ENCODE measurements at regions not wholly inside any gene's neighbourhood (a gene's known extent, or its start where the extent isn't known, plus 50 kb on each side); places are given as distances from the start of the nearest gene placed in this dataset.

DNA sequence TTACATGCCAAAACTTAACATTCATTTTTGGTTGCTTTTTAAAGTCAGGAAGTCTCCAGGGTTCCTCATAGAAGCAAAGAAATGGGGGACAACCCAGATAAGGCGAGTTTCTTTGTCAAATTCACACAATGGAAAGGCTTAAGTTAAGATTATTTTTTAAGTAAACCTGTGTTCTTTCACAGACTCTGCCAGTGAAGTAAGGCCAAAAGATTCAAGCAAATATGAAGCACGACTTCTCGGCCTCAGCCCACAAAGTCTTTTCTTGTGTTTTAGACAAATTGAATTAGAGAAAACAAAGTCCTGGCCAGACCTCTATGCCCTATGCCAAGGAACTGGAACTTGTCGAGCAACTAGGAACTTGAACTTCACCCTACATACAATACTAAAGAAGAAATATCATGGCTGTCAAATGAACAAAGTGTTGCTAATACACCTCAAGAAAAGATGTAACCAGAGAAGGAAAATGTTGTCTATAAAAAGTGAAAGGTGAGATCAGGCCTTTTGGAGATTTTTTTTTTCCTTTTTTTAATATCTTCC lies 540.0 kb upstream of the JARID2 start:
- Histone ChIP-seq H3K27ac (no peak overlapping the region), H3K27me3 (ENCODE audit: control insufficient read depth, insufficient read depth, low read length) (no peaks in the 10 kb centered on the region), H3K9me3 (ENCODE audit: control insufficient read depth, low read length) (no peaks in the 10 kb centered on the region), H3K4me2 (ENCODE audit: low read length) (no peak overlapping the region), H3K4me1 (no peaks in the 10 kb centered on the region), H3K36me3 (ENCODE audit: control insufficient read depth, insufficient read depth, low read length) (no peaks in the 10 kb centered on the region), H3K79me2 (no peaks in the 10 kb centered on the region), H3K9ac (no peak overlapping the region), H3K4me3 (ENCODE audit: low read depth, low read length) (no peak overlapping the region), H2AFZ (no peak overlapping the region)
- TF ChIP-seq, protein P1, sequence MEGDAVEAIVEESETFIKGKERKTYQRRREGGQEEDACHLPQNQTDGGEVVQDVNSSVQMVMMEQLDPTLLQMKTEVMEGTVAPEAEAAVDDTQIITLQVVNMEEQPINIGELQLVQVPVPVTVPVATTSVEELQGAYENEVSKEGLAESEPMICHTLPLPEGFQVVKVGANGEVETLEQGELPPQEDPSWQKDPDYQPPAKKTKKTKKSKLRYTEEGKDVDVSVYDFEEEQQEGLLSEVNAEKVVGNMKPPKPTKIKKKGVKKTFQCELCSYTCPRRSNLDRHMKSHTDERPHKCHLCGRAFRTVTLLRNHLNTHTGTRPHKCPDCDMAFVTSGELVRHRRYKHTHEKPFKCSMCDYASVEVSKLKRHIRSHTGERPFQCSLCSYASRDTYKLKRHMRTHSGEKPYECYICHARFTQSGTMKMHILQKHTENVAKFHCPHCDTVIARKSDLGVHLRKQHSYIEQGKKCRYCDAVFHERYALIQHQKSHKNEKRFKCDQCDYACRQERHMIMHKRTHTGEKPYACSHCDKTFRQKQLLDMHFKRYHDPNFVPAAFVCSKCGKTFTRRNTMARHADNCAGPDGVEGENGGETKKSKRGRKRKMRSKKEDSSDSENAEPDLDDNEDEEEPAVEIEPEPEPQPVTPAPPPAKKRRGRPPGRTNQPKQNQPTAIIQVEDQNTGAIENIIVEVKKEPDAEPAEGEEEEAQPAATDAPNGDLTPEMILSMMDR (IDR thresholded peaks at IDR 0.05), result no peak

DNA sequence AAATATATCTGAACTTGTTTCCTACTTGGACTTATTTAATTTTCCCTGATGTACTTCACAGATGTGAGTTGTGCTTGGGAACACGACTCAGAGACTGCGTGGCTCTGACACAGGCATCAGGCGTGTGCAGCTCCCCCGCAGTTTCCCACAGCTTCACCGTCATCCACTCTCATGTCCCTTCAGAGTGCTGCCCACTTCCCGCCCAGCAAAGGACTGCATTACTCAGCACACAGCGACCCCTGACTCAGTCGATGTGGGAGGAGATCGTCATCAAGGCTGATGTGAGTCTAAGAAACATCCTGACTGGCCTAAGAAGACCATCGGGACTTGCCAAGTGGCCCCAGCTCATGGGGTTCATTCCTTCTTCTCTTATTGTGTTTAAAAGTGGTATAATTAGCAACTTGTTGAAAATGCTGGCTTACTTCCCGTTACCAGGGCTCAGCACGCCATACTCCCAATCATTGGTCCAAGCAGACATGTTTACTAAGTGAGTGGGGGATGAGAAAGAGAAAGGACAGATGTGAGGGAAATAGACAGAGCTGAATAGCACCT lies 539.4 kb upstream of the JARID2 start:
- Histone ChIP-seq H3K27ac (peak overlapping the region; percentile 36), H3K79me2 (no peaks in the 10 kb centered on the region), H3K9ac (no peak overlapping the region), H3K4me2 (ENCODE audit: low read length) (no peak overlapping the region), H3K9me3 (ENCODE audit: control insufficient read depth, low read length) (no peaks in the 10 kb centered on the region), H3K36me3 (ENCODE audit: control insufficient read depth, insufficient read depth, low read length) (no peaks in the 10 kb centered on the region), H3K4me3 (ENCODE audit: low read depth, low read length) (no peak overlapping the region), H2AFZ (no peak overlapping the region), H3K4me1 (no peaks in the 10 kb centered on the region), H3K27me3 (ENCODE audit: control insufficient read depth, insufficient read depth, low read length) (no peaks in the 10 kb centered on the region)
- TF ChIP-seq, protein P1 (IDR thresholded peaks at IDR 0.05), result no peak

DNA sequence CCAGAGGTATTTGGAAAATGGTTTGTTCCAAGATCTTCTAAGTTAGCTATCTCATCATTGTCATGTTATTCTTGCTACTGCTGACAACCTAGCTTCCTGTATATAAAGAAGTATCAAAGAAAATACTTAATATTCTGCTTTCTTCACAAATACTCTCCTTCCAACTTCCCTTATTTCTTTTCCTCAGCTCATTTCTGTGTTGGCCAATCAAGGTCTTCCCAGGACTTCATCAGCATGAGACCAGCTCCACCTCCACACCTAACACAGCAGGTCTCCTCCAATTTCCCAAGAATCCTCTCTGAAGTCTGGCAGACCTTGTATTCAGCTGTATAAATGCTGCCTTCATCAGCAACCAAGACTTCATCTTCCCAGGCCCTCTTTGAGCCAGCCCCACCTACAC lies 538.6 kb upstream of the JARID2 start:
- Histone ChIP-seq H2AFZ (peak overlapping the region; percentile 8), H3K4me1 (no peaks in the 10 kb centered on the region), H3K27me3 (ENCODE audit: control insufficient read depth, insufficient read depth, low read length) (no peaks in the 10 kb centered on the region), H3K9ac (no peak overlapping the region), H3K79me2 (no peaks in the 10 kb centered on the region), H3K4me2 (ENCODE audit: low read length) (no peak overlapping the region), H3K4me3 (ENCODE audit: low read depth, low read length) (no peak overlapping the region), H3K27ac (no peak overlapping the region), H3K9me3 (ENCODE audit: control insufficient read depth, low read length) (no peaks in the 10 kb centered on the region), H3K36me3 (ENCODE audit: control insufficient read depth, insufficient read depth, low read length) (no peaks in the 10 kb centered on the region)
- TF ChIP-seq, protein P1 (IDR thresholded peaks at IDR 0.05), result no peak

DNA sequence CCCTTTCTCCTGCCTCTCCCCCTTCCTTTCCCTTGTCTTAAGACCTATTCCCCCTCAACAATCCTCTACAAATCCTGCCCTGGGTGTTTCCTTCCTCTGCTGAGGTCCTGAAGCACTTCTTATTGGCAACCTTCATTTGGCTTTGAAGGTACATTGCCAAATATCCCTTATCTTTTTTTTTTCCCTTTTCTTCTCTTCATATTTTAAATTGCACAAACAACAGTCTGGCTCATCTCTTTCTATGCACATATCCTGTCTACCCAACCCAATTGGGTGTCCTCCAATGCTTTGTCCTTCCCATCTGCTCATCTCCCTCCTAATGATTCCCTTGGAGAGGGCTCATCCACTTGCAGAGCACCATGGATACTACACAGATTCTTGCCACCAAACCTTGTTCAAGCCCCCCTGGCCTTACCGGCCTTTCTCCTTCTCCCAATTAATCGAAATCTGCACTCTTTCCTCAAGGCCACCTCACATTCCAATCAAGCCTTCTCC lies 537.9 kb upstream of the JARID2 start:
- Histone ChIP-seq H3K27me3 (ENCODE audit: control insufficient read depth, insufficient read depth, low read length) (no peaks in the 10 kb centered on the region), H3K4me1 (no peaks in the 10 kb centered on the region), H3K36me3 (ENCODE audit: control insufficient read depth, insufficient read depth, low read length) (no peaks in the 10 kb centered on the region), H3K9me3 (ENCODE audit: control insufficient read depth, low read length) (no peaks in the 10 kb centered on the region), H3K9ac (no peak overlapping the region), H3K4me2 (ENCODE audit: low read length) (no peak overlapping the region), H2AFZ (no peak overlapping the region), H3K79me2 (no peaks in the 10 kb centered on the region), H3K4me3 (ENCODE audit: low read depth, low read length) (no peak overlapping the region), H3K27ac (no peak overlapping the region)
- TF ChIP-seq, protein P1 (IDR thresholded peaks at IDR 0.05), result no peak

Data from parathyroid adenoma (tissue), 2 donors.